ENCODE measurements at regions not wholly inside any gene's neighbourhood (a gene's known extent, or its start where the extent isn't known, plus 50 kb on each side); places are given as distances from the start of the nearest gene placed in this dataset.

- no CpG with 5 or more reads among the region's 3 CpGs for WGBS (ENCODE audit: extremely low coverage, insufficient read length, low lambda C conversion rate)
Measured at GRCh38 chr1:102296116-102296515, 299.4 kb upstream of the OLFM3 start.

More at GRCh38 chr1:102296116-102296515, 299.4 kb upstream of the OLFM3 start:
- DNase-seq: no peak
- Mint-ChIP-seq H3K36me3 (ENCODE audit: insufficient read depth in 1 of 3, low read depth in 3 of 3) (peaks cover 0 to 10% (median 4%) of the 10 kb centered on the region in 3 experiments; a peak in 2 of 7 replicates), H3K4me3 (no peak overlapping the region), H3K4me1 (no peaks in the 10 kb centered on the region), H3K27ac (no peak overlapping the region), H3K27me3 (ENCODE audit: low read depth) (no peaks in the 10 kb centered on the region), H3K9me3 (peaks cover 10 to 22% of the 10 kb centered on the region in 2 experiments)
- Histone ChIP-seq H2BK20ac (ENCODE audit: low read depth, low read length, poor library complexity, severe bottlenecking) (no peak overlapping the region), H2BK120ac (ENCODE audit: low read depth, low read length, poor library complexity, severe bottlenecking) (no peak overlapping the region), H3K56ac (ENCODE audit: insufficient read length, low read depth, low read length) (no peak overlapping the region), H2BK12ac (ENCODE audit: insufficient read length, low read depth, low read length) (no peak overlapping the region), H4K8ac (replicated peaks; ENCODE audit: insufficient read length, low read depth, low read length) (no peak overlapping the region), H2BK5ac (ENCODE audit: insufficient read length, low read length) (no peak overlapping the region), H2AFZ (ENCODE audit: low read length) (no peak overlapping the region), H4K91ac (ENCODE audit: insufficient read length, low read depth, low read length) (no peak overlapping the region), H2AK5ac (ENCODE audit: insufficient read length, low read length) (no peak overlapping the region), H3K79me2 (ENCODE audit: insufficient read depth, low read length) (no peaks in the 10 kb centered on the region), H3K4me2 (ENCODE audit: insufficient read depth, insufficient read length, low read length) (no peak overlapping the region), H3K79me1 (ENCODE audit: insufficient read depth, low read depth, low read length, poor library complexity, severe bottlenecking) (no peaks in the 10 kb centered on the region), H3K4me1 (ENCODE audit: insufficient read depth, low read length) (no peaks in the 10 kb centered on the region), H3K27ac (ENCODE audit: insufficient read length, low read depth, low read length) (no peak overlapping the region), H3K9ac (ENCODE audit: extremely low read depth, insufficient read length, low read length) (no peak overlapping the region), H3K27me3 (ENCODE audit: insufficient read depth, low read length) (no peaks in the 10 kb centered on the region), H3K18ac (ENCODE audit: insufficient read length, low read depth, low read length) (no peak overlapping the region), H3K4ac (ENCODE audit: low read depth, low read length) (no peak overlapping the region), H4K5ac (ENCODE audit: insufficient read length, low read depth, low read length) (no peak overlapping the region), H3K23ac (ENCODE audit: insufficient read length, low read depth, low read length) (no peak overlapping the region), H4K20me1 (ENCODE audit: control insufficient read depth, insufficient read depth, insufficient read length) (no peaks in the 10 kb centered on the region), H3K23me2 (ENCODE audit: insufficient read length, low read depth, low read length, poor library complexity, severe bottlenecking) (no peaks in the 10 kb centered on the region), H3T11ph (ENCODE audit: low read length) (no peak overlapping the region), H3K9me3 (ENCODE audit: control insufficient read depth, low read depth, low read length) (no peaks in the 10 kb centered on the region), H2BK15ac (ENCODE audit: low read depth, low read length) (no peak overlapping the region), H3K14ac (ENCODE audit: insufficient read depth, low read length) (no peak overlapping the region)
- no peak for TF ChIP-seq CTCF (conservative IDR thresholded peaks at IDR 0.05)
